Neural cell (in vitro differentiated cells): ENCODE measurements at regions not wholly inside any gene's neighbourhood (a gene's known extent, or its start where the extent isn't known, plus 50 kb on each side); places are given as distances from the start of the nearest gene placed in this dataset.

Experiments
- EP300 ChIP-seq: fragments of 450-650 bp; conservative IDR thresholded peaks from 2 replicates; pipeline ENCODE4 v1.6.1; 2014; ENCODE audit warnings: antibody characterized with exemption, mild to moderate bottlenecking, moderate library complexity; ENCODE audit not compliant: poor library complexity, severe bottlenecking
- EZH2 ChIP-seq: fragments of 200-600, 300-800 bp; shearing (Covaris generic), sonication (generic); IDR thresholded peaks from 2 replicates; pipeline ENCODE4 v1.6.1; 2014; ENCODE audit warnings: antibody characterized with exemption, low read length, borderline replicate concordance, mild to moderate bottlenecking; ENCODE audit not compliant: insufficient read depth, poor library complexity, severe bottlenecking
- POLR2AphosphoS5 ChIP-seq: IDR thresholded peaks from 2 replicates; pipeline ENCODE4 v1.6.1; 2012
- TAF1 ChIP-seq: IDR thresholded peaks from 2 replicates; pipeline ENCODE4 v1.6.1; 2012; ENCODE audit warnings: low read depth
- TF ChIP-seq, protein P1 (sequence below): fragments of 450-650 bp; IDR thresholded peaks from 2 replicates; pipeline ENCODE4 v1.5.1; 2014; ENCODE audit warnings: antibody characterized with exemption, mild to moderate bottlenecking, moderate library complexity; ENCODE audit not compliant: poor library complexity, severe bottlenecking
- TF ChIP-seq, protein P2 (sequence below): IDR thresholded peaks from 2 replicates; pipeline ENCODE4 v1.6.1; 2012; ENCODE audit warnings: borderline replicate concordance

DNA sequence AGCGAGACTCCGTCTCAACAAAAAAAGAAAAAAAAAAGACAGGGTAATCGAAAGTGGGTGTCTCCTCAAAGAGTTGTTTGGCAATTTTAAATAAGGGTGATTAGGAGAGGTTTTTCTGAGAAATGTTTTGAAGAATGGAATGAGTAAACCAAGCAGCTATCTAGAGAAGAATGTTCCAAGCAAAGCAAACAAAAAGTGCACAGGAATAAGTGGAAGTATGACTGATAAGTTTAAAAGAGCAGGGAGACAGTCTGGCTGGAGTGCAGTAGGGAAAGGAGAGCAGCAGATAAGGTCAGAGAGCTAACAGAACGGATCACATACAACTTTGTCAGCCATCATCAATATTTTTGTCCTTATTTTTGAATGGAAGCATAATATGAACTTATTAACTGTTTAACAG, 853.5 kb downstream of the TUSC7 start:
- TF ChIP-seq, protein P1, sequence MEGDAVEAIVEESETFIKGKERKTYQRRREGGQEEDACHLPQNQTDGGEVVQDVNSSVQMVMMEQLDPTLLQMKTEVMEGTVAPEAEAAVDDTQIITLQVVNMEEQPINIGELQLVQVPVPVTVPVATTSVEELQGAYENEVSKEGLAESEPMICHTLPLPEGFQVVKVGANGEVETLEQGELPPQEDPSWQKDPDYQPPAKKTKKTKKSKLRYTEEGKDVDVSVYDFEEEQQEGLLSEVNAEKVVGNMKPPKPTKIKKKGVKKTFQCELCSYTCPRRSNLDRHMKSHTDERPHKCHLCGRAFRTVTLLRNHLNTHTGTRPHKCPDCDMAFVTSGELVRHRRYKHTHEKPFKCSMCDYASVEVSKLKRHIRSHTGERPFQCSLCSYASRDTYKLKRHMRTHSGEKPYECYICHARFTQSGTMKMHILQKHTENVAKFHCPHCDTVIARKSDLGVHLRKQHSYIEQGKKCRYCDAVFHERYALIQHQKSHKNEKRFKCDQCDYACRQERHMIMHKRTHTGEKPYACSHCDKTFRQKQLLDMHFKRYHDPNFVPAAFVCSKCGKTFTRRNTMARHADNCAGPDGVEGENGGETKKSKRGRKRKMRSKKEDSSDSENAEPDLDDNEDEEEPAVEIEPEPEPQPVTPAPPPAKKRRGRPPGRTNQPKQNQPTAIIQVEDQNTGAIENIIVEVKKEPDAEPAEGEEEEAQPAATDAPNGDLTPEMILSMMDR = no peak
- TF ChIP-seq EZH2 (no peak), POLR2AphosphoS5 (no peak), EP300 (no peak), TAF1 (no peak)
- TF ChIP-seq, protein P2, sequence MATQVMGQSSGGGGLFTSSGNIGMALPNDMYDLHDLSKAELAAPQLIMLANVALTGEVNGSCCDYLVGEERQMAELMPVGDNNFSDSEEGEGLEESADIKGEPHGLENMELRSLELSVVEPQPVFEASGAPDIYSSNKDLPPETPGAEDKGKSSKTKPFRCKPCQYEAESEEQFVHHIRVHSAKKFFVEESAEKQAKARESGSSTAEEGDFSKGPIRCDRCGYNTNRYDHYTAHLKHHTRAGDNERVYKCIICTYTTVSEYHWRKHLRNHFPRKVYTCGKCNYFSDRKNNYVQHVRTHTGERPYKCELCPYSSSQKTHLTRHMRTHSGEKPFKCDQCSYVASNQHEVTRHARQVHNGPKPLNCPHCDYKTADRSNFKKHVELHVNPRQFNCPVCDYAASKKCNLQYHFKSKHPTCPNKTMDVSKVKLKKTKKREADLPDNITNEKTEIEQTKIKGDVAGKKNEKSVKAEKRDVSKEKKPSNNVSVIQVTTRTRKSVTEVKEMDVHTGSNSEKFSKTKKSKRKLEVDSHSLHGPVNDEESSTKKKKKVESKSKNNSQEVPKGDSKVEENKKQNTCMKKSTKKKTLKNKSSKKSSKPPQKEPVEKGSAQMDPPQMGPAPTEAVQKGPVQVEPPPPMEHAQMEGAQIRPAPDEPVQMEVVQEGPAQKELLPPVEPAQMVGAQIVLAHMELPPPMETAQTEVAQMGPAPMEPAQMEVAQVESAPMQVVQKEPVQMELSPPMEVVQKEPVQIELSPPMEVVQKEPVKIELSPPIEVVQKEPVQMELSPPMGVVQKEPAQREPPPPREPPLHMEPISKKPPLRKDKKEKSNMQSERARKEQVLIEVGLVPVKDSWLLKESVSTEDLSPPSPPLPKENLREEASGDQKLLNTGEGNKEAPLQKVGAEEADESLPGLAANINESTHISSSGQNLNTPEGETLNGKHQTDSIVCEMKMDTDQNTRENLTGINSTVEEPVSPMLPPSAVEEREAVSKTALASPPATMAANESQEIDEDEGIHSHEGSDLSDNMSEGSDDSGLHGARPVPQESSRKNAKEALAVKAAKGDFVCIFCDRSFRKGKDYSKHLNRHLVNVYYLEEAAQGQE = no peak
